A549 (cell line): ENCODE measurements at regions not wholly inside any gene's neighbourhood (a gene's known extent, or its start where the extent isn't known, plus 50 kb on each side); places are given as distances from the start of the nearest gene placed in this dataset.

Source experiments
- ATAC-seq, 2 experiments: fragments of 200-7000 bp in 1 of 2; fragments of >200 bp in 1 of 2; cut with Nextera tagmentation in 1 of 2; cut with Tn5 transposase in 1 of 2; 3 replicates each; pipeline versions ENCODE4 v1.8.0 to v1.9.1; 2018 to 2020; ENCODE audit warnings: mild to moderate bottlenecking in 1 of 2, moderate library complexity in 1 of 2
- CTCF ChIA-PET: fragments of 300-600 bp; sonication (Branson Sonifier 250); formaldehyde crosslinking; extraction: SDS; loops from one replicate; lab custom pipeline; 2021; ENCODE audit warnings: antibody characterized with exemption, inconsistent platforms; lab: Yijun Ruan, JAX
- POLR2A ChIA-PET: fragments of 350-600 bp; formaldehyde crosslinking; extraction: SDS; loops from one replicate; lab custom pipeline; 2021; ENCODE audit warnings: antibody characterized with exemption, inconsistent platforms; lab: Yijun Ruan, JAX
- DNase-seq, 2 experiments: peaks; one replicate each; pipeline versions ENCODE4 v3.0.0 to v3.0.0-alpha.2; 2011 to 2016; ENCODE audit warnings: low read depth in 1 of 2, low spot score in 1 of 2
- FAIRE-seq: peaks from 2 replicates; lab custom pipeline; 2011; peaks lifted over from hg19 to GRCh38; lab: Jason Lieb, UNC
- H3K27ac ChIP-seq, 2 experiments: fragments of >200 bp; sonication (Bioruptor Twin); formaldehyde crosslinking; 3 replicates each; pipeline ENCODE4 v1.5.1; 2016 to 2017
- H3K4me1 ChIP-seq: fragments of >200 bp; sonication (Bioruptor Twin); formaldehyde crosslinking; 3 replicates; pipeline ENCODE4 v1.6.1; 2016
- H3K4me2 ChIP-seq: fragments of >200 bp; sonication (Bioruptor Twin); formaldehyde crosslinking; 3 replicates; pipeline ENCODE4 v1.6.1; 2016
- H3K4me3 ChIP-seq: fragments of >200 bp; sonication (Bioruptor Twin); formaldehyde crosslinking; 3 replicates; pipeline ENCODE4 v1.5.1; 2016
- H3K9me3 ChIP-seq: fragments of >200 bp; sonication (Bioruptor Twin); formaldehyde crosslinking; 3 replicates; pipeline ENCODE4 v1.6.1; 2016
- CBX2 ChIP-seq: fragments of 200-600 bp; sonication (generic); IDR thresholded peaks from 2 replicates; pipeline ENCODE4 v1.6.1; 2016; ENCODE audit warnings: low read depth, mild to moderate bottlenecking, borderline replicate concordance
- CBX8 ChIP-seq: fragments of 200-600 bp; sonication (generic); IDR thresholded peaks from 2 replicates; pipeline ENCODE4 v1.6.1; 2016
- CEBPB ChIP-seq, 2 experiments: fragments of >200 bp in 1 of 2; sonication (Bioruptor Twin) in 1 of 2; formaldehyde crosslinking in 1 of 2; IDR thresholded peaks; 2 replicates each; pipeline ENCODE4 v1.6.1; 2012 to 2016
- CHD4 ChIP-seq: fragments of 200-600 bp; sonication (generic); IDR thresholded peaks from 2 replicates; pipeline ENCODE4 v1.6.1; 2016; ENCODE audit warnings: antibody characterized with exemption, mild to moderate bottlenecking, borderline replicate concordance
- EP300 ChIP-seq, 2 experiments: fragments of >200 bp; sonication (Bioruptor Twin); formaldehyde crosslinking; IDR thresholded peaks; 2 replicates in 1 of 2; 3 replicates in 1 of 2; pipeline ENCODE4 v1.6.1; 2016 to 2017
- FOSL2 ChIP-seq, 2 experiments: fragments of 450-650 bp in 1 of 2; fragments of >200 bp in 1 of 2; sonication (Bioruptor Twin) in 1 of 2; formaldehyde crosslinking; IDR thresholded peaks; 2 replicates each; pipeline versions ENCODE4 v1.5.0 to v1.6.1; 2016 to 2020; ENCODE audit warnings: mild to moderate bottlenecking in 1 of 2, moderate library complexity in 1 of 2
- HDAC2 ChIP-seq: fragments of 200-600 bp; sonication (generic); IDR thresholded peaks from 2 replicates; pipeline ENCODE4 v1.6.1; 2016
- HEYL ChIP-seq: fragments of 250-450 bp; sonication (Bioruptor Pico); IDR thresholded peaks from 2 replicates; pipeline ENCODE4 v1.8.0; 2021; ENCODE audit warnings: mild to moderate bottlenecking, moderate library complexity
- JUNB ChIP-seq: fragments of >200 bp; sonication (Bioruptor Twin); formaldehyde crosslinking; IDR thresholded peaks from 2 replicates; pipeline ENCODE4 v1.6.1; 2016
- KDM5A ChIP-seq: fragments of 200-600 bp; sonication (generic); IDR thresholded peaks from 2 replicates; pipeline ENCODE4 v1.6.1; 2016; ENCODE audit warnings: antibody characterized with exemption, mild to moderate bottlenecking
- MAZ ChIP-seq: fragments of 150-350 bp; IDR thresholded peaks from 2 replicates; pipeline ENCODE4 v1.6.1; 2014; ENCODE audit warnings: antibody characterized with exemption, low read depth, low read length, borderline replicate concordance
- NPAS2 ChIP-seq: fragments of 250-450 bp; sonication (Bioruptor Pico); IDR thresholded peaks from 2 replicates; pipeline ENCODE4 v1.8.0; 2022; ENCODE audit warnings: mild to moderate bottlenecking, moderate library complexity, borderline replicate concordance
- NR3C1 ChIP-seq: fragments of >200 bp; sonication (Bioruptor Twin); formaldehyde crosslinking; IDR thresholded peaks from 3 replicates; pipeline ENCODE4 v1.6.1; 2017
- POLR2AphosphoS2 ChIP-seq: conservative IDR thresholded peaks from 2 replicates; pipeline ENCODE4 v1.6.1; 2012; ENCODE audit warnings: low read length, improper control_type of control experiment, inconsistent platforms
- RARB ChIP-seq: fragments of 250-450 bp; sonication (Bioruptor Pico); IDR thresholded peaks from 2 replicates; pipeline ENCODE4 v1.8.0; 2021; ENCODE audit warnings: mild to moderate bottlenecking, moderate library complexity
- RFX5 ChIP-seq: fragments of 450-650 bp; IDR thresholded peaks from 2 replicates; pipeline ENCODE4 v1.7.1; 2014; ENCODE audit warnings: antibody characterized with exemption, mild to moderate bottlenecking, moderate library complexity
- SMC3 ChIP-seq: fragments of >200 bp; sonication (Bioruptor Twin); formaldehyde crosslinking; IDR thresholded peaks from 3 replicates; pipeline ENCODE4 v1.6.1; 2018; ENCODE audit warnings: inconsistent platforms
- TP53 ChIP-seq: fragments of 250-450 bp; sonication (Bioruptor Pico); IDR thresholded peaks from 2 replicates; pipeline ENCODE4 v1.5.0; 2021; ENCODE audit warnings: mild to moderate bottlenecking, moderate library complexity
- WGBS: methylation state at CpG from one replicate; pipeline ENCODE4 v1.1.6; 2017; ENCODE audit errors: missing lambda C conversion rate; 5-methylcytosine and 5-hydroxymethylcytosine counted together
- TF ChIP-seq, protein P1 (sequence below): fragments of 250-450 bp; sonication (Bioruptor Pico); IDR thresholded peaks from 2 replicates; pipeline ENCODE4 v1.5.0; 2021; ENCODE audit warnings: mild to moderate bottlenecking, moderate library complexity, borderline replicate concordance
- TF ChIP-seq, protein P2 (sequence below): fragments of >200 bp; sonication (Bioruptor Twin); formaldehyde crosslinking; IDR thresholded peaks from 3 replicates; pipeline ENCODE4 v1.5.1; 2016
- TF ChIP-seq, protein P3 (sequence below): IDR thresholded peaks from 2 replicates; pipeline ENCODE4 v1.6.1; 2012; ENCODE audit warnings: low read depth, borderline replicate concordance
- TF ChIP-seq, protein P4 (sequence below): fragments of 250-450 bp; sonication (Bioruptor Pico); IDR thresholded peaks from 2 replicates; pipeline ENCODE4 v1.5.0; 2020; ENCODE audit warnings: low read depth, mild to moderate bottlenecking, moderate library complexity
- TF ChIP-seq, protein P5 (sequence below): fragments of 150-350 bp; IDR thresholded peaks from 2 replicates; pipeline ENCODE4 v1.6.1; 2014; ENCODE audit warnings: low read depth, mild to moderate bottlenecking, low read length

DNA sequence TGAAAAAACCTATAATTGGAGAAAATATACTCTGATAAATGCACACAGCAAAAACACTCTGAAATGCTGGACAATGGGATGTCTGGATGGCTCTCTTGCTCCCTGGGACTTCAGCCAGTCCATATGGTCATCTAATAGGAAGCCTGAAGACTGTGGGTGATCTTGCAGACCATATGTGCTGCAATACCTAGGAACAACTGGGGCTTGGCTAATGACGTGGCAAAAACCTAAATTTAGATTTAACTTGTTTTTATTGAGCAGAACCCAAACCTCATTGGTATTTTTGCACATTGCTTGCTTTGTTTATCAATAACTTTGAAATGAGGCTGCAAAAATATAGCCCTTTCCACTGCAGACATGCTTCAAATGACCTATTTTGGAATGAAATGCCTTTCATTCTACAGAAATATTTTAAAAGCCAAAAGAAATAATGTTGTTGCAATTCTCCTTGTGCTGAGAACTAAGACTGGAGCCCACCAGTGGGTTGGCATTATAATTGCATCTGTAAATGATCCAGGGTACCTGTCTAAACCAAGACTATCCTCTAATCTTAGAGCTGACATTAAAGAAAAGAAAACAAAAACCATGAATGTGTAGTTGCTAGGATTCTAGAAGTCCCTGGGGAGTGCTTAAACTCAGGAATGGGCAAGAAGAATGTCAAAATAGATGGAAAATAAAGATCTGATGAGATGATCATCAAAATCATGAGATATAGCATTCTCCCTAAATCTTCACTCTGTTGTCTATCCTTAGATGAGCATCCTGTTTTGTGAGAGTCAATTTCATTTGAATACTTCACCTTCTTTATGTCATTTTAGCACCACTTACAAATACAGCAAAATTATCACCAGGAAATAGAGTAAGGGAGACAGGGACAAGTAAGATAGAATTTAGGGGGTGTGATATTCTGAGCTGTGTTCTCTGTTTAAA lies 152.1 kb upstream of the RIMS1 start (continued):
- TF ChIP-seq, protein P1, sequence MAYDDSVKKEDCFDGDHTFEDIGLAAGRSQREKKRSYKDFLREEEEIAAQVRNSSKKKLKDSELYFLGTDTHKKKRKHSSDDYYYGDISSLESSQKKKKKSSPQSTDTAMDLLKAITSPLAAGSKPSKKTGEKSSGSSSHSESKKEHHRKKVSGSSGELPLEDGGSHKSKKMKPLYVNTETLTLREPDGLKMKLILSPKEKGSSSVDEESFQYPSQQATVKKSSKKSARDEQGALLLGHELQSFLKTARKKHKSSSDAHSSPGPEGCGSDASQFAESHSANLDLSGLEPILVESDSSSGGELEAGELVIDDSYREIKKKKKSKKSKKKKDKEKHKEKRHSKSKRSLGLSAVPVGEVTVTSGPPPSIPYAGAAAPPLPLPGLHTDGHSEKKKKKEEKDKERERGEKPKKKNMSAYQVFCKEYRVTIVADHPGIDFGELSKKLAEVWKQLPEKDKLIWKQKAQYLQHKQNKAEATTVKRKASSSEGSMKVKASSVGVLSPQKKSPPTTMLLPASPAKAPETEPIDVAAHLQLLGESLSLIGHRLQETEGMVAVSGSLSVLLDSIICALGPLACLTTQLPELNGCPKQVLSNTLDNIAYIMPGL (CRISPR knock-in tag): no peak
- TF ChIP-seq RFX5 (no peak), CBX2 (no peak)
- TF ChIP-seq, all 56 proteins: peak for 0

DNA sequence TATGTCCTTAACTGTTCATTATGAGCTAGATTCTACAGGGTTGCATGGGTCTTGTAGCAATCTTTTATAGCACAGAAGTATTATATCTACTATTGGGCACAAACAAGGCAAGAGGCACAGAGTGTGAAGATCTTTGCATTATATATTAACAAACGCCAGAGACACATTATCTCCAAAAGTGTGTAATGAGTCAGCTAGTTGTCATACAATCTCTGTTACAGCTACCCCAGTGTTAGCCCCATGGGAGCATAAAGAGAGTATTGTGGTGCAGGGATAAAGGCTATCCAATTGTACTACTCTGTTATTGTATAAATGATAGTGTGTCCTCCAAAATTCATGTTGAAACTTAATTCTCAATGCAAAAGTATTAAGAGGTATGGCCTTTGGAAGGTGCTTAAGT lies 148.4 kb upstream of the RIMS1 start:
- no peak overlapping the region for H3K4me3 ChIP-seq
- H3K4me2 ChIP-seq: no peak overlapping the region
- ChIA-PET POLR2A (no interaction called here), CTCF (no interaction called here)
- H3K9me3 ChIP-seq: no peaks in the 10 kb centered on the region
- no peak overlapping the region for H3K27ac ChIP-seq
- WGBS: 6% methylated on average over 1 of the region's 1 CpG
- FAIRE-seq: no peak
- ATAC-seq: no peak
- DNase-seq: no peak
- TF ChIP-seq KDM5A (no peak), CHD4 (no peak)
- TF ChIP-seq, protein P2, sequence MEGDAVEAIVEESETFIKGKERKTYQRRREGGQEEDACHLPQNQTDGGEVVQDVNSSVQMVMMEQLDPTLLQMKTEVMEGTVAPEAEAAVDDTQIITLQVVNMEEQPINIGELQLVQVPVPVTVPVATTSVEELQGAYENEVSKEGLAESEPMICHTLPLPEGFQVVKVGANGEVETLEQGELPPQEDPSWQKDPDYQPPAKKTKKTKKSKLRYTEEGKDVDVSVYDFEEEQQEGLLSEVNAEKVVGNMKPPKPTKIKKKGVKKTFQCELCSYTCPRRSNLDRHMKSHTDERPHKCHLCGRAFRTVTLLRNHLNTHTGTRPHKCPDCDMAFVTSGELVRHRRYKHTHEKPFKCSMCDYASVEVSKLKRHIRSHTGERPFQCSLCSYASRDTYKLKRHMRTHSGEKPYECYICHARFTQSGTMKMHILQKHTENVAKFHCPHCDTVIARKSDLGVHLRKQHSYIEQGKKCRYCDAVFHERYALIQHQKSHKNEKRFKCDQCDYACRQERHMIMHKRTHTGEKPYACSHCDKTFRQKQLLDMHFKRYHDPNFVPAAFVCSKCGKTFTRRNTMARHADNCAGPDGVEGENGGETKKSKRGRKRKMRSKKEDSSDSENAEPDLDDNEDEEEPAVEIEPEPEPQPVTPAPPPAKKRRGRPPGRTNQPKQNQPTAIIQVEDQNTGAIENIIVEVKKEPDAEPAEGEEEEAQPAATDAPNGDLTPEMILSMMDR: no peak
- no peaks in the 10 kb centered on the region for H3K4me1 ChIP-seq

DNA sequence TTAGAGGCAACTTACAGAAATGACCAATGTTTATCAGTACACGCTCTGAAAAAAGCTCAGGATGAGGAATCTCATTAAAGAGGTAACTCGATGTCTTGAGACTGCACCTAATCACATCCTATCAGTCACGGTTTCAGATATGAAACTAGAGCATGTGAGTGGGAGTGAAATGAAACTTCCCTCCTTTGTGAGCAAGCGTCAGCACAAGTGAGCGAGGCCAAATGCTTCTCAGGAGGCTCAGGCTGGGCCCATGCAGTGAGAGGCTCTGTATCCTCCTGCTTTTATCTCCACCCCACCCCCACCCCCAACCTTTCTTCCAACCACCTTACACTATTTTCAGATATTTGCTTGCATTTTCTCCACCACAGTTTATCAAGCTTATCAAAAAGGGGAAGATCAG lies 140.8 kb upstream of the RIMS1 start:
- DNase-seq (no peak), FAIRE-seq (no peak), ATAC-seq (no peak)
- ChIA-PET POLR2A (no interaction called here), CTCF (no interaction called here)
- Histone ChIP-seq H3K4me2 (no peak overlapping the region), H3K9me3 (no peaks in the 10 kb centered on the region), H3K4me3 (no peak overlapping the region), H3K27ac (no peak overlapping the region), H3K4me1 (no peaks in the 10 kb centered on the region)
- TF ChIP-seq, protein P3, sequence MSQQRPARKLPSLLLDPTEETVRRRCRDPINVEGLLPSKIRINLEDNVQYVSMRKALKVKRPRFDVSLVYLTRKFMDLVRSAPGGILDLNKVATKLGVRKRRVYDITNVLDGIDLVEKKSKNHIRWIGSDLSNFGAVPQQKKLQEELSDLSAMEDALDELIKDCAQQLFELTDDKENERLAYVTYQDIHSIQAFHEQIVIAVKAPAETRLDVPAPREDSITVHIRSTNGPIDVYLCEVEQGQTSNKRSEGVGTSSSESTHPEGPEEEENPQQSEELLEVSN: no peak
- TF ChIP-seq NPAS2 (CRISPR knock-in tag) (no peak), EP300 (IDR thresholded peaks at IDR 0.05) (no peak), CBX8 (no peak), CBX2 (no peak), HEYL (no peak), SMC3 (no peak), RARB (CRISPR knock-in tag) (no peak), TP53 (CRISPR knock-in tag) (no peak), NR3C1 (no peak), POLR2AphosphoS2 (no peak), MAZ (no peak), HDAC2 (no peak), CEBPB (IDR thresholded peaks at IDR 0.05) (no peak), KDM5A (no peak), FOSL2 (IDR thresholded peaks at IDR 0.05) (no peak), FOSL2 (CRISPR knock-in tag; IDR thresholded peaks at IDR 0.05) (no peak), JUNB (no peak)
- TF ChIP-seq, protein P4, sequence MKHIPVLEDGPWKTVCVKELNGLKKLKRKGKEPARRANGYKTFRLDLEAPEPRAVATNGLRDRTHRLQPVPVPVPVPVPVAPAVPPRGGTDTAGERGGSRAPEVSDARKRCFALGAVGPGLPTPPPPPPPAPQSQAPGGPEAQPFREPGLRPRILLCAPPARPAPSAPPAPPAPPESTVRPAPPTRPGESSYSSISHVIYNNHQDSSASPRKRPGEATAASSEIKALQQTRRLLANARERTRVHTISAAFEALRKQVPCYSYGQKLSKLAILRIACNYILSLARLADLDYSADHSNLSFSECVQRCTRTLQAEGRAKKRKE (CRISPR knock-in tag): no peak
- TF ChIP-seq, protein P5, sequence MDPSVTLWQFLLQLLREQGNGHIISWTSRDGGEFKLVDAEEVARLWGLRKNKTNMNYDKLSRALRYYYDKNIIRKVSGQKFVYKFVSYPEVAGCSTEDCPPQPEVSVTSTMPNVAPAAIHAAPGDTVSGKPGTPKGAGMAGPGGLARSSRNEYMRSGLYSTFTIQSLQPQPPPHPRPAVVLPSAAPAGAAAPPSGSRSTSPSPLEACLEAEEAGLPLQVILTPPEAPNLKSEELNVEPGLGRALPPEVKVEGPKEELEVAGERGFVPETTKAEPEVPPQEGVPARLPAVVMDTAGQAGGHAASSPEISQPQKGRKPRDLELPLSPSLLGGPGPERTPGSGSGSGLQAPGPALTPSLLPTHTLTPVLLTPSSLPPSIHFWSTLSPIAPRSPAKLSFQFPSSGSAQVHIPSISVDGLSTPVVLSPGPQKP: no peak
- 29% methylated on average over 5 of the region's 5 CpGs for WGBS
